ENCODE measurements at regions not wholly inside any gene's neighbourhood (a gene's known extent, or its start where the extent isn't known, plus 50 kb on each side); places are given as distances from the start of the nearest gene placed in this dataset.

GRCh38 chr5:16265141-16265540 is 85.5 kb upstream of the MARCHF11 start:
- Histone ChIP-seq H3K4me1 (ENCODE audit: control extremely low read depth in 1 of 4, control insufficient read depth in 4 of 4, insufficient read depth in 4 of 4, low read length in 3 of 4) (no peaks in the 10 kb centered on the region), H3K9me3 (ENCODE audit: control extremely low read depth in 1 of 5, control insufficient read depth in 4 of 5, insufficient read depth in 2 of 5, low read depth in 1 of 5, low read length in 4 of 5) (no peaks in the 10 kb centered on the region), H3K36me3 (ENCODE audit: control insufficient read depth in 4 of 4, insufficient read depth in 4 of 4, low read length in 3 of 4) (no peaks in the 10 kb centered on the region), H3K4me3 (ENCODE audit: control insufficient read depth in 1 of 7, extremely low read depth in 1 of 7, insufficient read depth in 4 of 7, low read depth in 2 of 7, low read length in 6 of 7) (no peak overlapping the region), H3K27ac (ENCODE audit: insufficient read depth in 1 of 2, low read depth in 1 of 2, low read length in 2 of 2, poor library complexity in 1 of 2, severe bottlenecking in 2 of 2) (no peak overlapping the region), H3K27me3 (replicated peaks in 2 of 5; ENCODE audit: control insufficient read depth in 4 of 5, insufficient read depth in 5 of 5, low read length in 4 of 5) (no peaks in the 10 kb centered on the region)
- 89% methylated on average over 6 of the region's 6 CpGs for WGBS (ENCODE audit: insufficient coverage)
- CTCF ChIA-PET, result no interaction called here
- DNase-seq, result no peak
- POLR2A ChIA-PET, result no interaction called here

- CTCF ChIA-PET, result no interaction called here
- Histone ChIP-seq H3K27ac (ENCODE audit: insufficient read depth in 1 of 2, low read depth in 1 of 2, low read length in 2 of 2, poor library complexity in 1 of 2, severe bottlenecking in 2 of 2) (no peak overlapping the region), H3K27me3 (replicated peaks in 2 of 5; ENCODE audit: control insufficient read depth in 4 of 5, insufficient read depth in 5 of 5, low read length in 4 of 5) (no peaks in the 10 kb centered on the region), H3K4me1 (ENCODE audit: control extremely low read depth in 1 of 4, control insufficient read depth in 4 of 4, insufficient read depth in 4 of 4, low read length in 3 of 4) (no peaks in the 10 kb centered on the region), H3K4me3 (ENCODE audit: control insufficient read depth in 1 of 7, extremely low read depth in 1 of 7, insufficient read depth in 4 of 7, low read depth in 2 of 7, low read length in 6 of 7) (no peak overlapping the region), H3K9me3 (ENCODE audit: control extremely low read depth in 1 of 5, control insufficient read depth in 4 of 5, insufficient read depth in 2 of 5, low read depth in 1 of 5, low read length in 4 of 5) (no peaks in the 10 kb centered on the region), H3K36me3 (ENCODE audit: control insufficient read depth in 4 of 4, insufficient read depth in 4 of 4, low read length in 3 of 4) (no peaks in the 10 kb centered on the region)
- no CpG with 5 or more reads among the region's 2 CpGs for WGBS (ENCODE audit: insufficient coverage)
- POLR2A ChIA-PET, result no interaction called here
- DNase-seq, result no peak
Observed at GRCh38 chr5:16260000-16260399, 80.4 kb upstream of the MARCHF11 start.

GRCh38 chr5:16253856-16254255 is 74.3 kb upstream of the MARCHF11 start:
- Histone ChIP-seq H3K4me1 (ENCODE audit: control extremely low read depth in 1 of 4, control insufficient read depth in 4 of 4, insufficient read depth in 4 of 4, low read length in 3 of 4) (no peaks in the 10 kb centered on the region), H3K27me3 (replicated peaks in 2 of 5; ENCODE audit: control insufficient read depth in 4 of 5, insufficient read depth in 5 of 5, low read length in 4 of 5) (no peaks in the 10 kb centered on the region), H3K36me3 (ENCODE audit: control insufficient read depth in 4 of 4, insufficient read depth in 4 of 4, low read length in 3 of 4) (no peaks in the 10 kb centered on the region), H3K4me3 (ENCODE audit: control insufficient read depth in 1 of 7, extremely low read depth in 1 of 7, insufficient read depth in 4 of 7, low read depth in 2 of 7, low read length in 6 of 7) (no peak overlapping the region), H3K9me3 (ENCODE audit: control extremely low read depth in 1 of 5, control insufficient read depth in 4 of 5, insufficient read depth in 2 of 5, low read depth in 1 of 5, low read length in 4 of 5) (no peaks in the 10 kb centered on the region), H3K27ac (ENCODE audit: insufficient read depth in 1 of 2, low read depth in 1 of 2, low read length in 2 of 2, poor library complexity in 1 of 2, severe bottlenecking in 2 of 2) (no peak overlapping the region)
- DNase-seq, result no peak
- ChIA-PET POLR2A (no interaction called here), CTCF (no interaction called here)
- no CpG with 5 or more reads among the region's 1 CpG for WGBS (ENCODE audit: insufficient coverage)

- no peak overlapping the region for H3K27ac ChIP-seq (ENCODE audit: insufficient read depth in 1 of 2, low read depth in 1 of 2, low read length in 2 of 2, poor library complexity in 1 of 2, severe bottlenecking in 2 of 2)
- WGBS (ENCODE audit: insufficient coverage), result 50% methylated on average over 1 of the region's 1 CpG
- ChIA-PET POLR2A (no interaction called here), CTCF (no interaction called here)
- no peaks in the 10 kb centered on the region for H3K36me3 ChIP-seq (ENCODE audit: control insufficient read depth in 4 of 4, insufficient read depth in 4 of 4, low read length in 3 of 4)
- H3K4me1 ChIP-seq (ENCODE audit: control extremely low read depth in 1 of 4, control insufficient read depth in 4 of 4, insufficient read depth in 4 of 4, low read length in 3 of 4), result no peaks in the 10 kb centered on the region
- no peak for DNase-seq
- H3K4me3 ChIP-seq (ENCODE audit: control insufficient read depth in 1 of 7, extremely low read depth in 1 of 7, insufficient read depth in 4 of 7, low read depth in 2 of 7, low read length in 6 of 7), result no peak overlapping the region
- H3K9me3 ChIP-seq (ENCODE audit: control extremely low read depth in 1 of 5, control insufficient read depth in 4 of 5, insufficient read depth in 2 of 5, low read depth in 1 of 5, low read length in 4 of 5), result peaks cover 0 to 2% (median 0%) of the 10 kb centered on the region in 5 experiments
- no peaks in the 10 kb centered on the region for H3K27me3 ChIP-seq (replicated peaks in 2 of 5; ENCODE audit: control insufficient read depth in 4 of 5, insufficient read depth in 5 of 5, low read length in 4 of 5)
Observed at GRCh38 chr5:16245956-16246355, 66.4 kb upstream of the MARCHF11 start.

- H3K4me1 ChIP-seq (ENCODE audit: control extremely low read depth in 1 of 4, control insufficient read depth in 4 of 4, insufficient read depth in 4 of 4, low read length in 3 of 4), result no peaks in the 10 kb centered on the region
- peaks cover 0 to 2% (median 0%) of the 10 kb centered on the region in 5 experiments for H3K9me3 ChIP-seq (ENCODE audit: control extremely low read depth in 1 of 5, control insufficient read depth in 4 of 5, insufficient read depth in 2 of 5, low read depth in 1 of 5, low read length in 4 of 5)
- 55% methylated on average over 3 of the region's 4 CpGs for WGBS (ENCODE audit: insufficient coverage)
- DNase-seq, result no peak
- H3K27me3 ChIP-seq (replicated peaks in 2 of 5; ENCODE audit: control insufficient read depth in 4 of 5, insufficient read depth in 5 of 5, low read length in 4 of 5), result no peaks in the 10 kb centered on the region
- no peak overlapping the region for H3K27ac ChIP-seq (ENCODE audit: insufficient read depth in 1 of 2, low read depth in 1 of 2, low read length in 2 of 2, poor library complexity in 1 of 2, severe bottlenecking in 2 of 2)
- ChIA-PET CTCF (no interaction called here), POLR2A (no interaction called here)
- no peak overlapping the region for H3K4me3 ChIP-seq (ENCODE audit: control insufficient read depth in 1 of 7, extremely low read depth in 1 of 7, insufficient read depth in 4 of 7, low read depth in 2 of 7, low read length in 6 of 7)
- H3K36me3 ChIP-seq (ENCODE audit: control insufficient read depth in 4 of 4, insufficient read depth in 4 of 4, low read length in 3 of 4), result no peaks in the 10 kb centered on the region
Observed at GRCh38 chr5:16245249-16245648, 65.7 kb upstream of the MARCHF11 start.

- no peaks in the 10 kb centered on the region for H3K36me3 ChIP-seq (ENCODE audit: control insufficient read depth in 4 of 4, insufficient read depth in 4 of 4, low read length in 3 of 4)
- no CpG with 5 or more reads among the region's 1 CpG for WGBS (ENCODE audit: insufficient coverage)
- H3K27ac ChIP-seq (ENCODE audit: insufficient read depth in 1 of 2, low read depth in 1 of 2, low read length in 2 of 2, poor library complexity in 1 of 2, severe bottlenecking in 2 of 2), result no peak overlapping the region
- POLR2A ChIA-PET, result no interaction called here
- H3K27me3 ChIP-seq (replicated peaks in 2 of 5; ENCODE audit: control insufficient read depth in 4 of 5, insufficient read depth in 5 of 5, low read length in 4 of 5), result no peaks in the 10 kb centered on the region
- DNase-seq, result no peak
- CTCF ChIA-PET, result no interaction called here
- H3K4me1 ChIP-seq (ENCODE audit: control extremely low read depth in 1 of 4, control insufficient read depth in 4 of 4, insufficient read depth in 4 of 4, low read length in 3 of 4), result no peaks in the 10 kb centered on the region
- H3K4me3 ChIP-seq (ENCODE audit: control insufficient read depth in 1 of 7, extremely low read depth in 1 of 7, insufficient read depth in 4 of 7, low read depth in 2 of 7, low read length in 6 of 7), result no peak overlapping the region
- no peaks in the 10 kb centered on the region for H3K9me3 ChIP-seq (ENCODE audit: control extremely low read depth in 1 of 5, control insufficient read depth in 4 of 5, insufficient read depth in 2 of 5, low read depth in 1 of 5, low read length in 4 of 5)
Observed at GRCh38 chr5:16238018-16238417, 58.4 kb upstream of the MARCHF11 start.

- WGBS (ENCODE audit: insufficient coverage), result 88% methylated on average over 6 of the region's 6 CpGs
- H3K4me3 ChIP-seq (ENCODE audit: control insufficient read depth in 1 of 7, extremely low read depth in 1 of 7, insufficient read depth in 4 of 7, low read depth in 2 of 7, low read length in 6 of 7), result no peak overlapping the region
Observed at GRCh38 chr5:16234598-16234997, 55.0 kb upstream of the MARCHF11 start.

More at GRCh38 chr5:16234598-16234997, 55.0 kb upstream of the MARCHF11 start:
- H3K4me1 ChIP-seq (ENCODE audit: control extremely low read depth in 1 of 4, control insufficient read depth in 4 of 4, insufficient read depth in 4 of 4, low read length in 3 of 4), result no peaks in the 10 kb centered on the region
- ChIA-PET POLR2A (no interaction called here), CTCF (no interaction called here)
- H3K27me3 ChIP-seq (replicated peaks in 2 of 5; ENCODE audit: control insufficient read depth in 4 of 5, insufficient read depth in 5 of 5, low read length in 4 of 5), result no peaks in the 10 kb centered on the region
- no peak overlapping the region for H3K27ac ChIP-seq (ENCODE audit: insufficient read depth in 1 of 2, low read depth in 1 of 2, low read length in 2 of 2, poor library complexity in 1 of 2, severe bottlenecking in 2 of 2)
- no peaks in the 10 kb centered on the region for H3K9me3 ChIP-seq (ENCODE audit: control extremely low read depth in 1 of 5, control insufficient read depth in 4 of 5, insufficient read depth in 2 of 5, low read depth in 1 of 5, low read length in 4 of 5)
- H3K36me3 ChIP-seq (ENCODE audit: control insufficient read depth in 4 of 4, insufficient read depth in 4 of 4, low read length in 3 of 4), result no peaks in the 10 kb centered on the region
- no peak for DNase-seq

Data from common myeloid progenitor, CD34-positive (primary cell).